ENCODE measurements at regions not wholly inside any gene's neighbourhood (a gene's known extent, or its start where the extent isn't known, plus 50 kb on each side); places are given as distances from the start of the nearest gene placed in this dataset.
A peak's percentile ranks its signal among the peaks of the same experiment; 100 is the strongest.

- no peak for DNase-seq (ENCODE audit: low read depth in 4 of 4, low spot score in 3 of 4)
Measured at GRCh38 chr4:24249972-24250371, 334.4 kb downstream of the DHX15 start.

GRCh38 chr4:24248674-24249630 lies 335.4 kb downstream of the DHX15 start:
- no peak for DNase-seq (ENCODE audit: low read depth in 4 of 4, low spot score in 3 of 4)

- no peak for DNase-seq (ENCODE audit: low read depth in 4 of 4, low spot score in 3 of 4)
Measured at GRCh38 chr4:24245491-24245820, 338.9 kb downstream of the DHX15 start.

- DNase-seq (ENCODE audit: low read depth in 4 of 4, low spot score in 3 of 4): peak in 3 of 4 donors; percentile 23 to 37 (median 28)
Measured at GRCh38 chr4:24244663-24245490, 339.5 kb downstream of the DHX15 start.

- no peak for DNase-seq (ENCODE audit: low read depth in 4 of 4, low spot score in 3 of 4)
Measured at GRCh38 chr4:24243641-24244040, 340.7 kb downstream of the DHX15 start.

GRCh38 chr4:24241511-24241910 lies 342.8 kb downstream of the DHX15 start:
- DNase-seq (ENCODE audit: low read depth in 4 of 4, low spot score in 3 of 4): no peak

GRCh38 chr4:24240655-24241054 lies 343.7 kb downstream of the DHX15 start:
- DNase-seq (ENCODE audit: low read depth in 4 of 4, low spot score in 3 of 4): no peak

GRCh38 chr4:24237709-24238108 lies 346.6 kb downstream of the DHX15 start:
- no peak for DNase-seq (ENCODE audit: low read depth in 4 of 4, low spot score in 3 of 4)

- no peak for DNase-seq (ENCODE audit: low read depth in 4 of 4, low spot score in 3 of 4)
Measured at GRCh38 chr4:24236532-24236931, 346.7 kb upstream of the PPARGC1A start.

GRCh38 chr4:24236120-24236519 lies 346.3 kb upstream of the PPARGC1A start:
- DNase-seq (ENCODE audit: low read depth in 4 of 4, low spot score in 3 of 4): no peak

- DNase-seq (ENCODE audit: low read depth in 4 of 4, low spot score in 3 of 4): no peak
Measured at GRCh38 chr4:24235618-24236017, 345.8 kb upstream of the PPARGC1A start.

- DNase-seq (ENCODE audit: low read depth in 4 of 4, low spot score in 3 of 4): no peak
Measured at GRCh38 chr4:24234288-24234848, 344.5 kb upstream of the PPARGC1A start.

- DNase-seq (ENCODE audit: low read depth in 4 of 4, low spot score in 3 of 4): no peak
Measured at GRCh38 chr4:24230955-24231354, 341.1 kb upstream of the PPARGC1A start.

- no peak for DNase-seq (ENCODE audit: low read depth in 4 of 4, low spot score in 3 of 4)
Measured at GRCh38 chr4:24229978-24230377, 340.1 kb upstream of the PPARGC1A start.

GRCh38 chr4:24228692-24229091 lies 338.8 kb upstream of the PPARGC1A start:
- no peak for DNase-seq (ENCODE audit: low read depth in 4 of 4, low spot score in 3 of 4)

- DNase-seq (ENCODE audit: low read depth in 4 of 4, low spot score in 3 of 4): no peak
Measured at GRCh38 chr4:24226667-24227066, 336.8 kb upstream of the PPARGC1A start.

- DNase-seq (ENCODE audit: low read depth in 4 of 4, low spot score in 3 of 4): no peak
Measured at GRCh38 chr4:24226023-24226422, 336.2 kb upstream of the PPARGC1A start.

- no peak for DNase-seq (ENCODE audit: low read depth in 4 of 4, low spot score in 3 of 4)
Measured at GRCh38 chr4:24224446-24224845, 334.6 kb upstream of the PPARGC1A start.

- DNase-seq (ENCODE audit: low read depth in 4 of 4, low spot score in 3 of 4): no peak
Measured at GRCh38 chr4:24219209-24219608, 329.4 kb upstream of the PPARGC1A start.

GRCh38 chr4:24218566-24218965 lies 328.7 kb upstream of the PPARGC1A start:
- DNase-seq (ENCODE audit: low read depth in 4 of 4, low spot score in 3 of 4): no peak

GRCh38 chr4:24214796-24215195 lies 324.9 kb upstream of the PPARGC1A start:
- DNase-seq (ENCODE audit: low read depth in 4 of 4, low spot score in 3 of 4): no peak

Data from right renal pelvis (tissue), 4 donors.